ENCODE measurements at regions not wholly inside any gene's neighbourhood (a gene's known extent, or its start where the extent isn't known, plus 50 kb on each side); places are given as distances from the start of the nearest gene placed in this dataset.

- no peak for TF ChIP-seq POLR2A (IDR thresholded peaks at IDR 0.05)
- TF ChIP-seq CTCF (IDR thresholded peaks at IDR 0.05), result no peak
These were observed 241.3 kb downstream of the EMX2 start for GRCh38 chr10:117783698-117784395.
